ENCODE measurements at regions not wholly inside any gene's neighbourhood (a gene's known extent, or its start where the extent isn't known, plus 50 kb on each side); places are given as distances from the start of the nearest gene placed in this dataset.

DNA sequence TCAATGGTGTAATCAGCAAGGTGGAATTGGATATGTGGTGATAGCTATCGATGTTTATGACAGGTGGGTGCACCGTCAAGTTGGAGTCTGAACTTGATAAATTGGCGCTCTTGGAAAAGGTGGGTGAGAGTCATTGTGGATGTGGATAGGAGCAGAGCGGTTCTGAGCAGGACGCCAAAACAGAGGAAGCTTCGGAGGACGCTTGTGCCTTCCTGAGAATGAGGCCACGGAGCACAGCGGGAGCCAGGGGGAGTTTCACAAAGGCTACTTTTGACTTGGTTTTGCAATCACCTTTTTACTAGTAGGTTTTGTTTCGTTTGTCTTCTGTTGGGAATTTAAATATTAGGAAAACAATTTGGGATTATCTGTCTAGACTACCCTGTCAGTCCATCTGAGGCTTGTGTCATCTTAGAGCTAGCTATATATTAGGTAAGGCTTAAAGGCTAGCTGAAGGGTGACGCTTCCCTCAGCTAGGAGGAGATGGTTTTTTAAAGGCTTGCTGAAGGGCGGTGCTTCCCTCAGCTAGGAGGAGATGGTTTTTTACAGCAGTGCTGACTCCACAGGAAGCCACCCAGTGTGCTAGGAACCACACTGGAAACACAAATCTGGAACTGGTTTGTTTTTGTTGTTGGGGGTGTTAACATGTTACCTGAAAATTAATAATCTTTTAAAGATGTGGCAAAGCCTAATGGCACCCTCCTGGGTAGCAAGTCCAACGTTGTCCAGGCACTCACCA lies 142.4 kb upstream of the IRX4 start:
- BruUV-seq (replicated peaks): no TSS peak
- no peaks in the 10 kb centered on the region for H4K20me1 ChIP-seq (replicated peaks; ENCODE audit: control insufficient read depth, extremely low read depth, insufficient read depth, low read length)
- no peaks in the 10 kb centered on the region for H3K9me1 ChIP-seq (replicated peaks; ENCODE audit: control insufficient read depth, extremely low read depth, insufficient read depth, low read length)
- FAIRE-seq: no peak
- TF ChIP-seq EZH2 (IDR thresholded peaks at IDR 0.05; ENCODE audit: borderline replicate concordance, low read depth, low read length, severe bottlenecking) (no peak), POLR2A (IDR thresholded peaks at IDR 0.05; ENCODE audit: low read depth, low read length) (no peak), GATA2 (IDR thresholded peaks at IDR 0.05; ENCODE audit: insufficient read depth, insufficient read length, low read depth, low read length) (no peak), POLR2AphosphoS5 (IDR thresholded peaks at IDR 0.05; ENCODE audit: insufficient read depth, low read depth, low read length) (no peak), JUN (IDR thresholded peaks at IDR 0.05; ENCODE audit: borderline replicate concordance, insufficient read depth, insufficient read length, low read depth) (no peak), MYC (IDR thresholded peaks at IDR 0.05; ENCODE audit: low read depth, low read length) (no peak), FOS (IDR thresholded peaks at IDR 0.05; ENCODE audit: borderline replicate concordance, insufficient read depth, low read length) (no peak)
- H3K79me2 ChIP-seq (ENCODE audit: control insufficient read depth, insufficient read depth, low read length): no peaks in the 10 kb centered on the region
- H2AFZ ChIP-seq (ENCODE audit: low read depth, low read length): no peak overlapping the region
- no peaks in the 10 kb centered on the region for H3K27me3 ChIP-seq (ENCODE audit: control insufficient read depth in 2 of 2, insufficient read depth in 2 of 2, low read length in 2 of 2)
- intact Hi-C loops (cut with micrococcal nuclease): no loop called here
- dilution Hi-C loops (cut with MboI; ENCODE audit: extremely low pct_ligation_motif_present, low sequenced_read_pairs): no loop called here
- H3K4me1 ChIP-seq (ENCODE audit: control insufficient read depth, extremely low read depth, insufficient read depth, low read length): no peaks in the 10 kb centered on the region
- ChIA-PET POLR2A (no interaction called here), CTCF (no interaction called here)
- DNase-seq (ENCODE audit: low read depth, low spot score): no peak
- H3K4me2 ChIP-seq (ENCODE audit: insufficient read depth, low read length): no peak overlapping the region
- no peak overlapping the region for H3K9ac ChIP-seq (replicated peaks; ENCODE audit: extremely low read depth, insufficient read depth, low read length)
- H3K27ac ChIP-seq (ENCODE audit: insufficient read depth, low read depth, low read length): no peak overlapping the region
- no peaks in the 10 kb centered on the region for H3K36me3 ChIP-seq (ENCODE audit: control insufficient read depth in 2 of 2, extremely low read depth in 1 of 2, insufficient read depth in 2 of 2, low read length in 2 of 2)
- H3K4me3 ChIP-seq (replicated peaks in 1 of 3; ENCODE audit: insufficient read depth in 1 of 3, low read depth in 1 of 3, low read length in 3 of 3): no peak overlapping the region
- H3K9me3 ChIP-seq (replicated peaks; ENCODE audit: control insufficient read depth, insufficient read depth, low read length): no peaks in the 10 kb centered on the region

- Histone ChIP-seq H4K20me1 (replicated peaks; ENCODE audit: control insufficient read depth, extremely low read depth, insufficient read depth, low read length) (no peaks in the 10 kb centered on the region), H3K9ac (replicated peaks; ENCODE audit: extremely low read depth, insufficient read depth, low read length) (no peak overlapping the region), H3K36me3 (ENCODE audit: control insufficient read depth in 2 of 2, extremely low read depth in 1 of 2, insufficient read depth in 2 of 2, low read length in 2 of 2) (no peaks in the 10 kb centered on the region), H3K27me3 (ENCODE audit: control insufficient read depth in 2 of 2, insufficient read depth in 2 of 2, low read length in 2 of 2) (no peaks in the 10 kb centered on the region), H3K9me3 (replicated peaks; ENCODE audit: control insufficient read depth, insufficient read depth, low read length) (no peaks in the 10 kb centered on the region), H3K4me3 (replicated peaks in 1 of 3; ENCODE audit: insufficient read depth in 1 of 3, low read depth in 1 of 3, low read length in 3 of 3) (no peak overlapping the region), H3K4me1 (ENCODE audit: control insufficient read depth, extremely low read depth, insufficient read depth, low read length) (no peaks in the 10 kb centered on the region), H3K79me2 (ENCODE audit: control insufficient read depth, insufficient read depth, low read length) (no peaks in the 10 kb centered on the region), H2AFZ (ENCODE audit: low read depth, low read length) (no peak overlapping the region), H3K27ac (ENCODE audit: insufficient read depth, low read depth, low read length) (no peak overlapping the region), H3K4me2 (ENCODE audit: insufficient read depth, low read length) (no peak overlapping the region), H3K9me1 (replicated peaks; ENCODE audit: control insufficient read depth, extremely low read depth, insufficient read depth, low read length) (no peaks in the 10 kb centered on the region)
- POLR2A ChIA-PET: no interaction called here
- TF ChIP-seq POLR2AphosphoS5 (IDR thresholded peaks at IDR 0.05; ENCODE audit: insufficient read depth, low read depth, low read length) (no peak), MYC (IDR thresholded peaks at IDR 0.05; ENCODE audit: low read depth, low read length) (no peak), GATA2 (IDR thresholded peaks at IDR 0.05; ENCODE audit: insufficient read depth, insufficient read length, low read depth, low read length) (no peak), CTCF (IDR thresholded peaks at IDR 0.05; ENCODE audit: extremely low read depth in 1 of 2, insufficient read depth in 1 of 2, low read depth in 1 of 2, low read length in 2 of 2) (no peak), JUN (IDR thresholded peaks at IDR 0.05; ENCODE audit: borderline replicate concordance, insufficient read depth, insufficient read length, low read depth) (no peak), POLR2A (IDR thresholded peaks at IDR 0.05; ENCODE audit: low read depth, low read length) (no peak), FOS (IDR thresholded peaks at IDR 0.05; ENCODE audit: borderline replicate concordance, insufficient read depth, low read length) (no peak), MAX (IDR thresholded peaks at IDR 0.05; ENCODE audit: insufficient read depth, insufficient read length) (no peak), EZH2 (IDR thresholded peaks at IDR 0.05; ENCODE audit: borderline replicate concordance, low read depth, low read length, severe bottlenecking) (no peak)
- intact Hi-C loops (cut with micrococcal nuclease) (no loop called here), dilution Hi-C loops (cut with MboI; ENCODE audit: extremely low pct_ligation_motif_present, low sequenced_read_pairs) (no loop called here)
- CTCF ChIA-PET: no interaction called here
- no peak for DNase-seq (ENCODE audit: low read depth, low spot score)
- FAIRE-seq: no peak
- BruUV-seq (replicated peaks): no TSS peak
Measured at GRCh38 chr5:2023196-2023595, 140.5 kb upstream of the IRX4 start.

All from endothelial cell of umbilical vein (primary cell).